ENCODE measurements at regions not wholly inside any gene's neighbourhood (a gene's known extent, or its start where the extent isn't known, plus 50 kb on each side); places are given as distances from the start of the nearest gene placed in this dataset.

- no peaks in the 10 kb centered on the region for H3K27me3 ChIP-seq (replicated peaks)
- no peaks in the 10 kb centered on the region for H3K36me3 ChIP-seq (replicated peaks)
- H3K4me3 ChIP-seq (ENCODE audit: low read depth, low read length) = no peak overlapping the region
- DNase-seq = no peak
- no peak for TF ChIP-seq CTCF (IDR thresholded peaks at IDR 0.05; ENCODE audit: low read depth, low read length, missing control alignments)
- H3K27ac ChIP-seq = no peak overlapping the region
- in situ Hi-C loops (cut with HindIII; ENCODE audit: low pct_ligation_motif_present, low sequenced_read_pairs) = no loop called here
Measured at GRCh38 chr4:108519208-108519833, 101.1 kb upstream of the RPL34 start.

GRCh38 chr4:108512615-108513505 is 107.5 kb upstream of the RPL34 start:
- in situ Hi-C loops (cut with HindIII; ENCODE audit: low pct_ligation_motif_present, low sequenced_read_pairs) = no loop called here
- TF ChIP-seq CTCF (IDR thresholded peaks at IDR 0.05; ENCODE audit: low read depth, low read length, missing control alignments) = peak; percentile 78
- peak; percentile 43 for DNase-seq
- H3K36me3 ChIP-seq (replicated peaks) = no peaks in the 10 kb centered on the region
- no peak overlapping the region for H3K27ac ChIP-seq
- no peaks in the 10 kb centered on the region for H3K27me3 ChIP-seq (replicated peaks)
- H3K4me3 ChIP-seq (ENCODE audit: low read depth, low read length) = peak overlapping the region; percentile 31

- Histone ChIP-seq H3K27me3 (replicated peaks) (no peaks in the 10 kb centered on the region), H3K27ac (no peak overlapping the region), H3K36me3 (replicated peaks) (no peaks in the 10 kb centered on the region), H3K4me3 (ENCODE audit: low read depth, low read length) (no peak overlapping the region)
- in situ Hi-C loops (cut with HindIII; ENCODE audit: low pct_ligation_motif_present, low sequenced_read_pairs) = no loop called here
- DNase-seq = no peak
- no peak for TF ChIP-seq CTCF (IDR thresholded peaks at IDR 0.05; ENCODE audit: low read depth, low read length, missing control alignments)
Measured at GRCh38 chr4:108511618-108512017, 108.8 kb upstream of the RPL34 start.

- no peaks in the 10 kb centered on the region for H3K36me3 ChIP-seq (replicated peaks)
- no peak for TF ChIP-seq CTCF (IDR thresholded peaks at IDR 0.05; ENCODE audit: low read depth, low read length, missing control alignments)
- DNase-seq = no peak
- no peak overlapping the region for H3K4me3 ChIP-seq (ENCODE audit: low read depth, low read length)
- H3K27ac ChIP-seq = no peak overlapping the region
- H3K27me3 ChIP-seq (replicated peaks) = no peaks in the 10 kb centered on the region
- in situ Hi-C loops (cut with HindIII; ENCODE audit: low pct_ligation_motif_present, low sequenced_read_pairs) = no loop called here
Measured at GRCh38 chr4:108502356-108502755, 118.0 kb upstream of the RPL34 start.

GRCh38 chr4:108498925-108499324 is 121.5 kb upstream of the RPL34 start:
- Histone ChIP-seq H3K27me3 (replicated peaks) (no peaks in the 10 kb centered on the region), H3K36me3 (replicated peaks) (no peaks in the 10 kb centered on the region), H3K4me3 (ENCODE audit: low read depth, low read length) (no peak overlapping the region), H3K27ac (no peak overlapping the region)
- no peak for TF ChIP-seq CTCF (IDR thresholded peaks at IDR 0.05; ENCODE audit: low read depth, low read length, missing control alignments)
- in situ Hi-C loops (cut with HindIII; ENCODE audit: low pct_ligation_motif_present, low sequenced_read_pairs) = no loop called here
- no peak for DNase-seq
